Stimulated activated CD4-positive, alpha-beta T cell treated with anti-CD3 and anti-CD28 coated beads, Interleukin-1b, Interleukin-23, amount 100 ng/mL, for 4 hours (primary cell): ENCODE measurements at regions not wholly inside any gene's neighbourhood (a gene's known extent, or its start where the extent isn't known, plus 50 kb on each side); places are given as distances from the start of the nearest gene placed in this dataset.
"Not testable (repeated sequence)": the region's sequence is repeated elsewhere in the genome, so short reads cannot be mapped to it uniquely, and the experiment has no call there.

Experiments used
- DNase-seq, 2 donors: peaks; one replicate each; pipeline ENCODE4 v3.0.0-alpha.2; 2020; ENCODE audit warnings: low read depth in 2 of 2

DNA sequence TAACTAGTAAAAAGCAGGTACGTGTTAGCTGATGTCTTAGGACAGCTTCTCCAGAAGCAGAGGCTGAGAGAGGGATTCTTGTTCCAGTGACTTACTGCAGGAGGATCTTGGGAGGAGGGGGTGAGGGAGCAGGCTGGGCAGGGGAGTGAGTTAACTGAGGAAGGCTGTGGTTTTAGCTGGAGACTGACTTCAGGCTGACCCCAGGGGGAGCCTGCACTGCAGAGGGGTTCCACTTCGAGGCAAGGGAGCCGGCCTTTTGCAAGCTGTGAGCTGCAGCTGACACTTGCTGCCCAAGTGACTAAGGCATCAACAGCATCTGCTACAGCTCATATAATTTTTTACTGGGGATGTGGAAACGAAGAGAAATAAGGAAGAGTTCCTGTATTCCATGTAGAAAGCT lies 50.4 kb upstream of the SOD1 start:
- no peak for DNase-seq

DNA sequence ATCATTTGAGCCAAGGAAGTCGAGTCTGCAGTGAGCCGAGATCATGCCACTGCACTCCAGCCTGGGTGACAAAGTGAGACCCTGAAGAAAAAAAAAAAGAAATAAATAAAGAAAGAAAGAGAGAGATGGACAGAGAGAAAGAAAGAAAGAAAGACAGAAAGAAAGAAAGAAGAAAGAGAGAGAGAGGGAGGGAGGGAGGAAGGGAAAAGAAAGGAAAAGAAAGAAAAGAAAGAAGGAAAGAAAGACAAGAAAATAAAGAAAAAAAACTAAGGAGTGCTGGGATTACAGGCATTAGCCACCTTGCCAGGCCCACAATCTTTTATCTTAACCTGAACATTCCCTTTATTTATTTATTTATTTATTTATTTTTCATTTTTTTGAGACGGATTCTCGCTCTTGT lies 51.7 kb upstream of the SOD1 start:
- DNase-seq, result no peak

DNA sequence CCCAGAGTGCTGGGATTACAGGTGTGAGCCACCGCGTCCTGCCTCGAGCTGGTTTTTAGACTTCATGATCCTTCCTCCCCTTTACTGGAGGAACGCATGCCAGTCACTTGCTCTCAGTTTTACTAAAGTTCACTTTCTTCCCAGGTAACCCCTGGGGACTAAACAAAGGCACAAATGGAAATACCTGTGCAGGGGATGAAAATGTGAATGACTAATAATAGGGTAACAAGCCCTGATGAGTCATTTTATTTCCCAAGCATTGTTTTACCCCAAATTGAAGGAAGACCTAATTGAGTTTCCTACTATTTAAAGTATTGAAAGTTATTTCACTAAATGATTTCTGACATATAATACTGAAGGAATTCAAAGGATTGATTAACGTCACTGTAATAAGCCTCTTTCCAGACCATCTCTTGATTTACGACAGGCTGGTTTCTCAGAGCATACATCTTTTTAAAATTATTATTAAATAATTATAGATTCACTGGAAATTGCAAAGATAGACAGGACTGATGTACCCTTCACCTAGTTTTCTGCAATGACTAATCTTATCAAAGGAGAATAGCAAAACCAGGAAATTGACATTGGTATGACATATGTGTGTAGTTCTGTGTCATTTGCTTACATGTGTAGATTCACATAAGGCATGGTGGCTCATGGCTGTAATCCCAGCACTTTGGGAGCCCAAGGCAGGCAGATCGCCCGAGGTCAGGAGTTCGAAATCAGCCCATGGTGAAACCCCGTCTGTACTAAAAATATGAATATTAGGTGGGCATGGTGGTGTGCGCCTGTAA lies 53.2 kb upstream of the SOD1 start:
- DNase-seq, result no peak

DNA sequence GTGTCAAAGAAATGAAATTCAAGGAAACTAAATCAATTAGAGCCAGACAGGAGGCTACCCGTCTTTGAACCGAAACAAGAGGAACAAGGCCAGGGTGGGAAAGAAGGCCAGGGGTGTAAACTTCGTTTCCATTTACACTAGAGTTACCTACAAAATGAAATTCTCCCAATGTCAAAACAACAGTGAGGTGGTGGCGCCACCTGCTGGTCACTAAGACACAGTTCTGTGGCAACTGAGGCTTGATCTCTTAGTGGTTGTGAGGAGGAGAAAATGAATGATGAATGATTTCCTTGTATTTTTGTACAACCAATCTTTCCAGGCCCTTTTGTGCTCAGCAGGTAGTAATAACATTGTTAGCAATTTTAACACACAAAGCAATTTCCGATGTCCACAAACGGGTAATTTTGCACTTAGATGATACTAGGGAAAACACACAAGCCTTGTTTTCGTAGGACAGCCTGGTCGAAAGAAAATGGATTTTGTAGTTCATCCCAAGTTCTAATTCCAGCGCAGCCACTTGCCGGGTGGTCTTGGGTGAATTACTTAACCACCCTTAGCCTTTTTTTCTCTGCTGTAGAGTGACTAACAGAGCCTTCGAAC lies 54.8 kb upstream of the SOD1 start:
- DNase-seq, result peak; percentile 72

DNA sequence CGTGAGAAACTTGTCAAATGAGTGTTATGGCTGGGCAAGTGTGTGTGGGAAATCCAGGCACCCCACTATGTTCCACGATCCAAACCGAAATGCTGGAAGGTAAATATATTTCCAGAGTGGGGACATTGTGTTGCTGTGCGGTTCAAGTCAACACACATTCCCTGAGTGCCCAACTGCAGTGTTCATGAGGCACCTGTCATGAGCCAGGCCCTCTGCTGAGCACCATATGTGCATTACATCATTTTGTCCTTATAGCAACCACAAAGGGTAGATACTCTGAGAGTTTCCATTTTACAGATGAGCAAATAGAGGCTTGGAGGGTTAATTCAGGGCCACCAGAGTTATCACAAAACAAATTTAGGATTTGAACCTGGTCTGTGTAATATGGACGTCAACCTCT lies 59.9 kb upstream of the SOD1 start:
- no peak for DNase-seq

DNA sequence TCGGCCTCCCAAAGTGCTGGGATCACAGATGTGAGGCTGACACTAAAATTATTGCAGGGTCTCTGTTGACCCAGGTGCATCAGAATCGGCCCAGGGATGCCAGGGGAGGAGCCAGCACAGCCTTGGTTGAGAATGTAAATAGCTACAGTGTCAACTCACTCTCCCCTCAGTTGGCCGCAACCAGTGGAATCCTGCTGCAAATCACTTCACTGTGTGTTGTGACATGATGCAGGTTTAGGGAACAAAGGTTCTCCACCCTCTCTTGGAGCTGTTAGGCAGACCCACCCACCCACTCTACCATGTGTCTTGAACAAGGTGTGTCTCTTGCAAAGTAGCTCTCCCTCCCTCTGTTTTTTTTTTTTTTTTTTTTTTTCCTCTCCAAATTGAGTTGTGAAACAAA lies 60.5 kb upstream of the SOD1 start:
- no peak for DNase-seq

DNA sequence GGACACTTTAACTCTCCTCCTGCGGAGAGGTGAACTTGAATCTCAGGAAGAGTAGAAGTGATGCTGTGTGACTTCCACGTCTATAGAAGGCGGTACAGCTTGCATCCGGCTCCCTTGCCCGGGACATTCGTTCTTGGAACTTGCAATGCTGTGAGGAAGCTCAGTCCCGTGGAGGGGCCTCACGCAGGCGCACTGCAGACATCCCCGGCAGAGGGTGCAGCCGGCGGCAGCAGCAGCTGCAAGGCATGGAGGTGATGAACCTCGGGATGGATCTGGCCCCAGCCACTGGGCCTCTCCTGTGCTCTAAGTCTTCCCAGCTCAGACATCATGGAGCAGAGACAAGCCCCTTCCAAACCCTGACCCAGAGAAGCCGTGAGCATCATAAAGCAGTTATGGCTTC lies 61.8 kb upstream of the SOD1 start:
- no peak for DNase-seq

DNA sequence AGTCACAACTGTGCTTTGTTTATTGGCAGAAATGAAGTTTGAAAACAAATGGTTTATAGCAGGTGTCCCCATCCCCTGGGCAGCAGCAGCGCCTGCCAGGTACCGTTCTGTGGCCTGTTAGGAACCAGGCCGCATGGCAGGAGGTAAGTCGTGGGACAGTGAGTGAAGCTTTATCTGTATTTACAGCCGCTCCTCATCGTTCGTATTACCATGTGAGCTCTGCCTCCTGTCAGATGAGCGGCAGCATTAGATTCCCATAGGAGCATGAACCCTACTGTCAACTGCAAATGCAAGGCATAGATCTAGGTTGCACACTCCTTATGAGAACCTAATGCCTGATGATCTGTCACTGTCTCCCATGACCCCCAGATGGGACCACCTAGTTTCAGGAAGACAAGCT lies 63.4 kb upstream of the SOD1 start:
- DNase-seq, result no peak

DNA sequence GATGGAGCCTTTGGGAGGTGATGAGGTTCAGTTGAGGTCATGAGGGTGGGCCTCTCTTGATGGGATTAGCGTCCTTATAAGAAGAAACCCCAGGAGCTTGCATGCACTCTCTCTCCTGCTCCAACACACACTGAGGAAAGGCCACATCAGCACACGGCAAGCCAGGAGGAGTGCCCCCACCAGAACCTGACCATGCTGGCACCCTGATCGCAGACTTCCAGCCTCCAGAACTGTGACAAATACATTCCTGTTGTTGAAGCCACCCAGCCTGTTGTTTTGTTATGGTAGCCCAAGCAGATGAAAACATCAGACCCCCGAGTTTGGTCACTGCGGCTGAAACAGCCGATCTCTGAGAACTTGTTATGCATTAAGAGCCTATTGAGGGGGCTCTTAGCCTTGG lies 64.8 kb upstream of the SOD1 start:
- DNase-seq, result no peak

DNA sequence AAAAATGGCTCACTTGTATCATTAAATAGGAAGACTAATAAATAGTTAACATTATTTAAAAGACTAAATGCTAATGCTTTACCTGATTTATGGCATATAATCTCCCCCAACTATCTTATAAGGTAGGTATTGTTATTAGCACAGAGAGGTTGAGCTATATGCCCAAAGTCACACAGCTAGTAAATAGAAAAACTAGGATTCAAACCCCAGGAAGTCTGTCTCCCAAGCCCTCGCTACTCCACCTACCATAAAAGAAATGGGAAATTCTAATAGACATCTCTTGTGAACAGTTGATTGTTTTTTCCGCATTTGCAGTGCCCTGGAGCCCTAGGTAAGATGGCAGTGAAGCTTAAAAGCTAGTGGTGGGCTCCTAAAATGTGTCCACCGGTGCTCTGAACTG lies 65.2 kb upstream of the SOD1 start:
- DNase-seq, result no peak

DNA sequence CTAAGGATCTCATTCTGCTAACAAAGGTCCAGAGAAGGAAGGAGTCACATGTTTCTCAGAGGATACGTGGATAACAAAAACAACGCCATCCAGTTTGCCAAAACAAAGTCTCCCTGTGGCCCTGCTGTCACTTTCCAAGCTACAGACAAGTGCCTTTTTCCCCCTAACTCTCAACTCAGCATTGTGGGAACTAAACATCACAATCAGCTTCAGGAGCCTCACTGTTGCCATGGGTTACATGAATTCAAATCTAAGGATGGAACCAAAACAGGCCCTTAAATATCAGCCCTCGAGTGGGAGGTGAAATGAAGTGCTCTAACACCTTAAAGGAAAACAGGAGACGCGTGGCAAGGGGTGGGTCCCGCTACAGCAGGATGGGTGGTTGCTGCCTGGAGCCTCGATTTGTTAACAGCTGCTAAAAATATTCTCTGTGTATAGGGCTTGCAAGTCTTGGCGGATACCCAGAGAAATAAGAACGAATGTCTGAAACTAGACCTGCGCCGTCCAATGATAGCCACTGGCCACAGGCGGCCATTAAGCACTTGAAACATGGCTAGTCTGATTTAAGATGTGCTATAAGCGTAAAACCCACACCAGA lies 66.4 kb upstream of the SOD1 start:
- DNase-seq, result no peak

DNA sequence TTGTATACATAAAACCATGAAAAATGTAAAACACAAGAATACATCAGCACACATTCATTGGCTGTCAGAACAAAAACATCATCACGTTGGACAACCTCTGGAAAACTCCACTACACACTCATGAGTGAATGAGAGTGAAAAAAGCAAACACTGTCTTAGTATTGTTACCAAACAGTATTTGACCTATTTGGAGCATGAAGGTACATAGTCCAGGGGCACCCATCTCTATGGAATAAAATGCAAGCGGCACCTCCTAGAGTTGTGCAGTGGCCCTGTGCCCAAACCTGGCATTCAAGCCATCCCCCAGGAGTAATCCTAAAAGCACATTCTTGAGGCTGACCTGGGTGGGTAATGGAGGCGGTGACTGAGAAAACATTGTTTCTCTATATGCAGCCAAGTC lies 67.0 kb upstream of the SOD1 start:
- no peak for DNase-seq

DNA sequence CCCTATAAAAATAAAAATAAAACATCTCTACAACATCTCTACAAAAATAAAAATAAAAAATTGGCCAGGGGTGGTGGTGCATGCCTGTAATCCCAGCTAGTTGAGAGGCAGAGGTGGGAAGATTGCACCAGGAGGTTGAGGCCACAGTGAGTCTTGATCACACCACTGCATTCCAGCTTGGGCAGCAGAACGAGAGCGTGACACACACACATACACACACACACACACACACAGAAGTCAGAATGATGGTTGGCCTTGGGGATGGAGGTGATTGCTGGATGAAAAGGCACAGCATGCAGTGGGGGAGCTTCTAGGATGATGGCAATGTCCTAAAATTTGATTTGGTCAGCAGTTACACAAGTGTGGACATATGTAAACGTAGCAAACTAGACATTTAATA lies 69.7 kb upstream of the SOD1 start:
- no peak for DNase-seq

DNA sequence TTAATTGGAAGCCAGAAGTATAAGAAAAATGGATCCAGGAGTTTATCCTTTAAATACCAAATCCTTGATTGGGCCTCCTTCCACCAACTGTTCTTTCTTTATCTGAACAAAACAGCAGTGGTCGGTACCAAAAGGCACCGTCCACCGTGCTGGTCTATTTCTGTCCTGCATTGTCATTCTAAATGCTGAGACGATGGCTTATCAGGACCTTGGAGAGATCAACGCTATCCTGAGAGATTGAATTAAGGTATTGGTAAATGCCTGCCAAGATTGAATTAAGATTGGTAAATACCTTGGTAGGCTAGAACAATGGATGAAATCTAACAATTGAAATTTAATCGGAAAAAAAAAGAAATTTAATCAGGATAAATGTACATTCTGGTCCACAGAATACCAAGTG lies 73.4 kb upstream of the SOD1 start:
- DNase-seq, result no peak

DNA sequence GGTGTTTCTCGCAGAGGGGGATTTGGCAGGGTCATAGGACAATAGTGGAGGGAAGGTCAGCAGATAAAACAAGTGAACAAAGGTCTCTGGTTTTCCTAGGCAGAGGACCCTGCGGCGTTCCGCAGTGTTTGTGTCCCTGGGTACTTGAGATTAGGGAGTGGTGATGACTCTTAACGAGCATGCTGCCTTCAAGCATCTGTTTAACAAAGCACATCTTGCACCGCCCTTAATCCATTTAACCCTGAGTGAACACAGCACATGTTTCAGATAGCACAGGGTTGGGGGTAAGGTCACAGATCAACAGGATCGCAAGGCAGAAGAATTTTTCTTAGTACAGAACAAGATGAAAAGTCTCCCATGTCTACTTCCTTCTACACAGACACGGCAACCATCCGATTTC lies 75.6 kb upstream of the SOD1 start:
- not testable (repeated sequence) for DNase-seq

DNA sequence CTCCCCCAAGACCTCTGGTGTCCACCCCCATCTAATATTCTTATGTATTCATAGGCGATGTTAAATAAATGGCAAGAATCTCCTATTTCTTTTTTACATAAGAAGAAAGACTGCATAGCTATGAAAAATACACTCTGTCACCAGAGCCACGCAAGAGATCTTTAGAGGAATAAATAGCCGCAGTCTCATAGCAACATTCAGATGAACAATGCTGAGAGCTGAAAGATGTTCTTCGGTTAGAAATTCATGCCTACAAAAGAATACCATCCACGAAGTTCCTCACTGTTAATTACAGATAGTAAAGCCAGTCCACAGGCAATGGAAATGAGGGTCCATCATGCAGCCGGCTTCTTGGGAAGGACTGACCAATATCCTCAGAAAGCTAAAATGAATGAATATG lies 76.0 kb upstream of the SOD1 start:
- DNase-seq, result no peak

DNA sequence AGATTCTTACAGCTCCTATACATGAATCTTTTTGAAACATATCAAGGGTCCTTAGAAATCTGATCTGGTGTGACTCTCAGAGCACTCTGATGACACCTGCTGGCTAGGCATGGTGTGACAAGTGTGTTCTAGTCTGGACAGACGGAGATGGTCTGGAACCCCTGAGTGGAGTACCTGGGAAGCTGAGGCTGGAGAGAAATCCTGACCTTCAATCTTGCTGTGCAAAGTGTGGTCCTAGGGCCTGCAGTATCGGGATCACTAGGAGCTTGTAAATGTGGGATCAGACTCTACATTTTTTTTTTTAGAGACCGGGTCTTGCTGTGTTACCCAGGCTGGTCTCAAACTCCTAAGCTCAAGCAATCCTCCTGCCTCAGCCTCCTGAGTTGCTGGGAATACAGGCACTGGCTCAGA lies 78.6 kb upstream of the SOD1 start:
- DNase-seq, result peak; percentile 73 to 79

DNA sequence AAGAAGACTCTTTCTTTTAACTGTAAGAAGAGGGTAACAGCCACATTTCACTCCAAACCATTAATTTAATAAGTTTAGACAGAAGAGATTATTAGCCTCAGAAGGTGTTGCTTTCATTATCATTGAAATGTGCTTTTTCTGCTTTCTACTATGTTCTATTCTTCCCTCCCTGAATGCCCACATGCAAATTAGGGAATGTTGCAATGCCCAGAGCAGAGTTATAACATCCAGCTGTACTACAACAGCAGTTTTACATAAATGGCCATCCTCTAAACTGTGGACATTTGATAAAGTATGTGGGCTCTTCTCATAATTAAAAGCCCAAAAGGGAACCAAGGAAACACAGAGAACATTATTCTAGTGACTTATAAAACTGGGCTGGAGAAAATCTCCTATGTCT lies 82.2 kb upstream of the SOD1 start:
- no peak for DNase-seq

DNA sequence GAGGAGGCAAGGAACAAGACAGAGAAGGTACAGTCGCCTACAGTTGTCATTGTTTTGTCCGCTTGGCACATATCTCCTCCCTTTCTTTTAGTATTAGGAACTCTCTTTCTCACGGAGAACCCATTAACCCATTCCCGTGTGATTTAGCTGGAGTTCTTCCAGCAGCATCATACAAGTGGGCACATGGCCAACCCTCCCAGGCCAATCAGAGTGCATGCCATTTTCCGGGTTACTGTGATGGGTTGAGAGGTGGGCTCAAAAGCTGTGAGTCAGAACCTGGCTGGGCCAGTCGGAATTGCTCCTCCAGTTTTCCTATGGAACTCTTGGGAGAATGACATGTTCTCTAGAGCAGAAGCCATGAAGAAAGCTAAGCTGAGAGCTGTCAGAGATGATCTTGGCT lies 83.1 kb upstream of the SOD1 start:
- no peak for DNase-seq

DNA sequence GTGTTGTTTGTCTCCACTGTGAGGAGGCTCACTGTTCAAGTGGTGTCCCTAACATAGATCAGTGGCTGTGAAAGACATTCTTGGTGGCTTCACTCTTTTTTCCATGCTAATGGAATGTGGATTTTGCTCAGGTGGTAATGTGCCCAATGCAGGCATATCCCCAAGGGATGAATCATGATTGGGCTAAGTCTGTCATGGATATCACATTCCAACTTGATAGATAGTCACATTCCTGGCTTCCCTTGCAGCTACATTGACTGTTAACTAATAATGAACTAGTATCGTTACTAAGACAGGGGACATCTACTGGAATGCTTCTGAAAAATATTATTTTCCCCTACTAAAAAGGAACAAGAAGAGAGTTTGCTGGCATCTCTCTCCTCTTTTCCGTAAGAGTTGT lies 86.3 kb upstream of the SOD1 start:
- DNase-seq, result no peak

DNA sequence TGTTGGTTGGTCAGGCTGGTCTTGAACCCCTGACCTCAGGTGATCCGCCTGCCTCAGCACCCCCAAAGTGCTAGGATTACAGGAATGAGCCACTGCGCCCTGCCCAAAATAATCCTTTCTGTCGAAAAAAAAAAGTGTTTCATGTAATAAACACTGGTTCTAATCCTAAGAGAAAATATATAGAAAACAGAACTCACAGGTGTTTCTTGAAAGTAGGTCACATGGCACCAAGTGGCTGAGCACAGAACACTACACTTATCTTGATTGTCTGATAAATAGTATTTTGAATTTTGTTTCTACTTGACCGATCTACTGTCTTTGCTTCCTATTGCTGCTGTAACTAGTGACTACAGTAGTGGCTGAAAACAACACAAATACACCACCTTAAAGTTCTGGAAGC lies 87.6 kb upstream of the SOD1 start:
- DNase-seq, result no peak

DNA sequence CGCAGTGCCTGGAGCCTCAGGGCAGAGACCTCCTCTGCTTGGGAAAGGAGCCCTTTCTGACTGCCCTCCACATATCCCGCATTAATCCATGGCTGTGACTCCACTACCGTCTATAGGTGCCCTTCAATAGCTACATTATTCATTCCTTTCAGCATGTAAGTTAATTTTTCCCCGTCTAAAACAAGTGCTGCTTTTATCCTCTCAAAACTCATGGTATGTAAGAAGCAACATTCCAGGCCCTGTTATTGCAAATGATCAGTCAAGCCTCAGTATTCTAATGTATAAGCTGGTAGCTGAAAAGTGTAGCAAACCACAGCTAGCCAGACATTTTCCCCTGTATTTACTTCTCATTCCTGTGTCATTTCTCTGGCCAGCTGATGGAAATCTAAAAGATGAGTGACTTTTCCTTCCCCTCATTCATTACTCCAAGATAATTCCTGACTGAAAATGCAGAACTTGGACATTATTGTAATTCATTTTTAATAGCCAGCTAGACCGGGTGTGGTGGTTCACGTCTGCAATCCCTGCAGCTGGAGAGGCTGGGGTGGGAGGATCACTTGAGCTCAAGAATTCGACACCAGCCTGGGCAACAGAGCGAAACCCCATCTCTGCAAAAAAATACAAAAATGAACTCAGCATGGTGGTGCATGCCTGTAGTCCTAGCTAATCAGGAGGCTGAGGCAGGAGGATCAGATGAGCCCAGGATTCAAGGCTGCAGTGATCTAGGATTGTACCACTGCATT lies 88.5 kb upstream of the SOD1 start:
- DNase-seq, result no peak

DNA sequence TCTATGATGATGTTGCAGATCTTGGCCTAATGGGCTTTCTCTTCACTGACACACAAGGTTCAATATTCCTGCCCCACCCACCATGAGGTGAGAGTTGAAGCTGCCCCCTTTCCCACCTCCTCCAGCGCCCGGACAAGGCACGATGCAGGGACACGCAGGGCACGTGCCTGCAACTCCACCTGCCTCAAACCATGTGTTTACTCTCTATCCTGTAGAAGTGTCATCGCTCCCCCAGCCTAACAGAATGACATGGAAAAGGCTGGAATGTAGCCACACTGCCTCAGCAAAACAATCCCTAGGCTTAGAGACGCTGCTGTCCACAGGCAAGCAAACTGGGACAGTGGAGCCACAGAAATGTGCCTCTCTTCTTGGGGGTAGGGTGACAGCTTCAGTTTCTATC lies 92.9 kb upstream of the SOD1 start:
- no peak for DNase-seq
